Transverse colon (tissue), 4 donors: ENCODE measurements at regions not wholly inside any gene's neighbourhood (a gene's known extent, or its start where the extent isn't known, plus 50 kb on each side); places are given as distances from the start of the nearest gene placed in this dataset.

ENCODE experiments used
- DNase-seq: peaks from one replicate; pipeline ENCODE4 v3.0.0-alpha.2; 2019
- H3K27ac ChIP-seq, 4 donors: fragments of 200-600 bp; sonication (generic); 2 replicates each; pipeline ENCODE4 v1.5.1; 2016 to 2018; ENCODE audit warnings: inconsistent platforms in 4 of 4
- H3K27me3 ChIP-seq: fragments of 200-600 bp; sonication (generic); 2 replicates; pipeline ENCODE4 v1.5.1; 2017; ENCODE audit warnings: inconsistent platforms
- H3K36me3 ChIP-seq, 4 donors: fragments of 200-600 bp; sonication (generic); 2 replicates each; pipeline ENCODE4 v1.5.1; 2017 to 2019; ENCODE audit warnings: inconsistent platforms in 4 of 4
- H3K4me1 ChIP-seq, 4 donors: fragments of 200-600 bp; sonication (generic); 2 replicates each; pipeline ENCODE4 v1.5.1; 2017 to 2020; ENCODE audit warnings: inconsistent platforms in 4 of 4
- H3K4me3 ChIP-seq, 4 donors: fragments of 200-600 bp; sonication (generic); 1 replicate in 1 of 4; 2 replicates in 3 of 4; pipeline versions ENCODE4 v1.5.1 to v1.6.1; 2017 to 2019; ENCODE audit warnings: inconsistent platforms in 4 of 4
- H3K9me3 ChIP-seq, 2 donors: fragments of 200-600 bp; sonication (generic); 2 replicates each; pipeline ENCODE4 v1.5.1; 2017 to 2019; ENCODE audit warnings: inconsistent platforms in 2 of 2
- EP300 ChIP-seq: sonication (generic); formaldehyde crosslinking; IDR thresholded peaks from one replicate; pipeline ENCODE4 v1.6.1; 2017; ENCODE audit warnings: antibody characterized with exemption, low read depth
- POLR2A ChIP-seq: fragments of 450-650 bp; IDR thresholded peaks from one replicate; pipeline ENCODE4 v1.6.1; 2016; ENCODE audit warnings: antibody characterized with exemption, mild to moderate bottlenecking, moderate library complexity
- POLR2AphosphoS5 ChIP-seq, 3 donors: sonication (generic); formaldehyde crosslinking; IDR thresholded peaks; one replicate each; pipeline ENCODE4 v1.6.1; 2016; ENCODE audit warnings: antibody characterized with exemption in 3 of 3
- WGBS, 2 donors: methylation state at CpG; one replicate each; pipeline ENCODE4 v1.1.5; 2018; ENCODE audit warnings: low coverage in 1 of 2; 5-methylcytosine and 5-hydroxymethylcytosine counted together
- in situ Hi-C, 4 donors: fragments of 200-750 bp; cut with MboI; loops; one replicate each; pipeline versions ENCODE4 v1.15.0 to v1.15.1; 2017; ENCODE audit warnings: low sequenced_read_pairs in 3 of 4, low pct_ligation_motif_present in 1 of 4, low pct_unique_long_range_greater_than_20kb in 1 of 4
- intact Hi-C: fragments of 100-400 bp; cut with DNase I; formaldehyde crosslinking; loops from one replicate; pipeline ENCODE4 v1.15.1; 2023; ENCODE audit warnings: low total_unique reads
- TF ChIP-seq, protein P1 (sequence below), 5 experiments: fragments of 200-600 bp in 3 of 5; fragments of 450-650 bp in 2 of 5; sonication (generic) in 3 of 5; IDR thresholded peaks; 1 replicate in 2 of 5; 2 replicates in 3 of 5; pipeline ENCODE4 v1.5.1; 2016 to 2017; ENCODE audit warnings: antibody characterized with exemption in 5 of 5, inconsistent platforms in 3 of 5, mild to moderate bottlenecking in 2 of 5, moderate library complexity in 1 of 5

DNA sequence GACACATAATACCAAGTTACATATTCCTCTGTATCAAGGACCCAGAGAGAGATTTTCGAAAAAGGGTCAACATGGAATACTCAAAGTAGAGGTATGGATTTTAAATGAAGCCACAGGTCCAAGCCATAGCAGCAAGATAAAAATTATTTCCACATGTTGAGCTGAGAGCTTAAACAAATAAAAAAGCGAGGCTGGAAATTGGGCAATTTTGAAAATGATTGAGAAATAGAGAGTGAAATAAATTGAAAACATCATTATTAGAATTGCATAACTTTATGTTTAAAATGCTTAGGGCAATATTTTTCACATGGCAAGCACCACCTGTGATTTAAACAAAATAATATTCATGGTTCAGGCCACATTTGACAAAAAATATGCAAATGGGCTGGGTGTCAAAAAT is 1251.0 kb upstream of the USP15 start:
- intact Hi-C loops (no loop called here), in situ Hi-C loops (no loop called here)
- no peak for DNase-seq
- H3K9me3 ChIP-seq = no peaks in the 10 kb centered on the region
- H3K4me1 ChIP-seq = no peaks in the 10 kb centered on the region
- H3K27me3 ChIP-seq = no peaks in the 10 kb centered on the region
- no peaks in the 10 kb centered on the region for H3K36me3 ChIP-seq
- no peak overlapping the region for H3K4me3 ChIP-seq
- WGBS, 2 donors = 72 to 79% methylated on average over 2 of the region's 2 CpGs
- no peak overlapping the region for H3K27ac ChIP-seq
- TF ChIP-seq, protein P1, sequence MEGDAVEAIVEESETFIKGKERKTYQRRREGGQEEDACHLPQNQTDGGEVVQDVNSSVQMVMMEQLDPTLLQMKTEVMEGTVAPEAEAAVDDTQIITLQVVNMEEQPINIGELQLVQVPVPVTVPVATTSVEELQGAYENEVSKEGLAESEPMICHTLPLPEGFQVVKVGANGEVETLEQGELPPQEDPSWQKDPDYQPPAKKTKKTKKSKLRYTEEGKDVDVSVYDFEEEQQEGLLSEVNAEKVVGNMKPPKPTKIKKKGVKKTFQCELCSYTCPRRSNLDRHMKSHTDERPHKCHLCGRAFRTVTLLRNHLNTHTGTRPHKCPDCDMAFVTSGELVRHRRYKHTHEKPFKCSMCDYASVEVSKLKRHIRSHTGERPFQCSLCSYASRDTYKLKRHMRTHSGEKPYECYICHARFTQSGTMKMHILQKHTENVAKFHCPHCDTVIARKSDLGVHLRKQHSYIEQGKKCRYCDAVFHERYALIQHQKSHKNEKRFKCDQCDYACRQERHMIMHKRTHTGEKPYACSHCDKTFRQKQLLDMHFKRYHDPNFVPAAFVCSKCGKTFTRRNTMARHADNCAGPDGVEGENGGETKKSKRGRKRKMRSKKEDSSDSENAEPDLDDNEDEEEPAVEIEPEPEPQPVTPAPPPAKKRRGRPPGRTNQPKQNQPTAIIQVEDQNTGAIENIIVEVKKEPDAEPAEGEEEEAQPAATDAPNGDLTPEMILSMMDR (IDR thresholded peaks at IDR 0.05) = no peak
- TF ChIP-seq EP300 (no peak), POLR2AphosphoS5 (IDR thresholded peaks at IDR 0.05) (no peak), POLR2A (no peak)

DNA sequence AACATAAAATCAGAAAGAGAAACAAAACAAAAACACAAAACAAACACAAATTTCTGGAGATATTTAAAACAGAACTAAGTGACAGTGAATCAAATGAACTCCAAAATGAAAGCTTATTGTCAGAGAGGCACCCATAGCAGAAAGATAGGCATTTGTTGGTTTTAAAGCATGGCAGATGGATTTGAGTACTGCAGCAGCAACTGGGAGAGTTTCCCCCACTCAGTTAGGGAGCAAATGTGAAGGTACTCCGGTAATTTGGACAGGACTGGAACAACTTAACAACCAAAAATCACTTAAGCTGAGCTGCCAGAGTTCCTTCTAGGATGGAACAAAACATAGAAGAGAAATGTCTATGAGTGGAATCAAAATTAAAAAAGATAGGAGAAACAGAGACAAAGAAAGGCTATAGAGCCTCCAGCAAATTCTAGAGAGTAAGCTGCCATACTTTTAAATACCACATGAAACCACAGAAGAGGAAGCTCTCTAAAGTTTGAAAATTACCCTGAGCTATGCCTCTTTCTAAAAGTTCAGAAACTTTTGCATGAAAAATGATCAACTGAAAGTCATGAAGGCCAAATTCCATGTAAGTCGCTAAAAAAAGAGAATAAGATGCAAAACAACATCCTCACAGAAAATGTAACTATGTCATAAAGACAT is 1248.3 kb upstream of the USP15 start:
- in situ Hi-C loops (no loop called here), intact Hi-C loops (no loop called here)
- H3K27ac ChIP-seq = no peak overlapping the region
- H3K4me3 ChIP-seq = no peak overlapping the region
- H3K9me3 ChIP-seq = no peaks in the 10 kb centered on the region
- TF ChIP-seq EP300 = no peak
- no peak for TF ChIP-seq POLR2AphosphoS5 (IDR thresholded peaks at IDR 0.05)
- TF ChIP-seq, protein P1 (IDR thresholded peaks at IDR 0.05) = no peak
- no peak for TF ChIP-seq POLR2A
- no peaks in the 10 kb centered on the region for H3K4me1 ChIP-seq
- no peak for DNase-seq
- no peaks in the 10 kb centered on the region for H3K27me3 ChIP-seq
- no peaks in the 10 kb centered on the region for H3K36me3 ChIP-seq
- WGBS, 2 donors = 56 to 64% methylated on average over 2 of the region's 2 CpGs

DNA sequence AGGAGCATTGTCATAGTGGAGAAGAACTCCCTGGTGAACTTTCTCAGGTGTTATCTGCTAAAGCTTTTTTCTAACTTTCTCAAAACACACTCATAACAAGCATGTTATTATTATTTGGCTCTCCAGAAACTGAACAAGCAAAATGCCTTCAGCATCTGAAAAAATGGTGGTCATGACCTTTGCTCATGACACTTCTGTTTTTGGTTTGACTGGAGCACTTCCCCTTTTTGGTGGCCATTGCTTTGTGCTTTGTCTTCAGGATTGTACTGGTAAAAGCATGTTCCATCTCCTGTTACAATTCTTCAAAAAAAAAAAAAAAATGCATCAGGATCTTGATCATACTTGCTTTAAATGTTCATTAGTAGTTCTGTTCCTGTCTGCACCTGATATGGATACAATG is 1241.6 kb upstream of the USP15 start:
- in situ Hi-C loops = no loop called here
- no peak overlapping the region for H3K4me3 ChIP-seq
- intact Hi-C loops = no loop called here

DNA sequence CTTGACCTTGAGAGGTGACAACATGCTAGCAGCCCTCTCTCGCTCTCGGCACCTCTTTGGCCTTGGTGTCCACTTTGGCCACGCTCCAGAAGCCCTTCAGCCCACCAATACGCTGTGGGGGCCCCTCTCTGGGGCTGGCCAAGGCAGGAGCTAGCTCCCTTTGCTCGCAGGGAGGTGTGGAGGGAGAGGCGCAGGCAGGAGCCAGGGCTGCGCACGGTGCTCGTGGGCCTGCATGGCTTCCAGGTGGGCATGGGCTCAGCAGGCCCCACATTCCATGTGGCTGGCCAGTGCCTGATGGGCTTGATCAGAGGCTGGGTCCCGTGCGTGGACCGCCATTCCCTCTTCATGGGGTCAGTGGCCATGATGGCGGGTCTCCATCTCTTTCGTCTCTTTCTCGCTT is 1237.0 kb upstream of the USP15 start:
- TF ChIP-seq POLR2A (no peak), EP300 (no peak), POLR2AphosphoS5 (IDR thresholded peaks at IDR 0.05) (no peak)
- TF ChIP-seq, protein P1 (IDR thresholded peaks at IDR 0.05) = no peak
- H3K27me3 ChIP-seq = no peaks in the 10 kb centered on the region
- no peaks in the 10 kb centered on the region for H3K4me1 ChIP-seq
- no peak for DNase-seq
- no peaks in the 10 kb centered on the region for H3K36me3 ChIP-seq
- in situ Hi-C loops = no loop called here
- no peak overlapping the region for H3K4me3 ChIP-seq
- H3K9me3 ChIP-seq = peaks cover 4 to 5% of the 10 kb centered on the region in 2 donors
- 78% methylated on average over 15 of the region's 15 CpGs; no CpG with 5 or more reads in 1 of the 2 donors for WGBS, 2 donors
- intact Hi-C loops = no loop called here
- H3K27ac ChIP-seq = no peak overlapping the region

More for the DNA sequence above, 1241.6 kb upstream of the USP15 start:
- no peak for TF ChIP-seq POLR2AphosphoS5 (IDR thresholded peaks at IDR 0.05)
- TF ChIP-seq, protein P1 (IDR thresholded peaks at IDR 0.05) = no peak
- no peak for TF ChIP-seq POLR2A
- TF ChIP-seq EP300 = no peak
- no peaks in the 10 kb centered on the region for H3K27me3 ChIP-seq
- H3K36me3 ChIP-seq = no peaks in the 10 kb centered on the region
- no peak overlapping the region for H3K27ac ChIP-seq
- peaks cover 4 to 5% of the 10 kb centered on the region in 2 donors for H3K9me3 ChIP-seq
- H3K4me1 ChIP-seq = no peaks in the 10 kb centered on the region
- DNase-seq = no peak
